ENCODE measurements at regions not wholly inside any gene's neighbourhood (a gene's known extent, or its start where the extent isn't known, plus 50 kb on each side); places are given as distances from the start of the nearest gene placed in this dataset.

- H3K27me3 ChIP-seq (ENCODE audit: low read length), result no peaks in the 10 kb centered on the region
- H2AFZ ChIP-seq (ENCODE audit: low read length), result no peak overlapping the region
- no peak overlapping the region; the same call in 1 of the 2 replicates for H3K9ac ChIP-seq (ENCODE audit: low read length)
- peak; percentile 57 for DNase-seq
- peaks cover 18% of the 10 kb centered on the region for H3K36me3 ChIP-seq (ENCODE audit: insufficient read depth, low read length)
- no peaks in the 10 kb centered on the region for H3K9me2 ChIP-seq (replicated peaks; ENCODE audit: insufficient read depth, low read length)
- H3K79me2 ChIP-seq (ENCODE audit: low read length), result peaks cover 93% of the 10 kb centered on the region
- H3K4me2 ChIP-seq (ENCODE audit: low read depth, low read length, poor library complexity, severe bottlenecking), result peak overlapping the region; percentile 27
- H3K4me1 ChIP-seq (ENCODE audit: low read length), result peaks cover 71% of the 10 kb centered on the region
- no peaks in the 10 kb centered on the region for H4K20me1 ChIP-seq (ENCODE audit: insufficient read depth, low read depth, low read length)
- H3K27ac ChIP-seq (ENCODE audit: low read length), result peak overlapping the region; percentile 45
- no peaks in the 10 kb centered on the region for H3K9me3 ChIP-seq (ENCODE audit: low read length)
- H3K4me3 ChIP-seq (ENCODE audit: low read length), result no peak overlapping the region
Observed at GRCh38 chr13:74056801-74057542, 77.2 kb downstream of the KLF12 start.

- H2AFZ ChIP-seq (ENCODE audit: low read length), result no peak overlapping the region
- no peaks in the 10 kb centered on the region for H3K9me2 ChIP-seq (replicated peaks; ENCODE audit: insufficient read depth, low read length)
- H3K9me3 ChIP-seq (ENCODE audit: low read length), result no peaks in the 10 kb centered on the region
- H3K9ac ChIP-seq (ENCODE audit: low read length), result no peak overlapping the region
- H3K4me2 ChIP-seq (ENCODE audit: low read depth, low read length, poor library complexity, severe bottlenecking), result peak overlapping the region; percentile 50
- no peaks in the 10 kb centered on the region for H4K20me1 ChIP-seq (ENCODE audit: insufficient read depth, low read depth, low read length)
- DNase-seq, result no peak
- H3K4me3 ChIP-seq (ENCODE audit: low read length), result no peak overlapping the region
- H3K36me3 ChIP-seq (ENCODE audit: insufficient read depth, low read length), result 0 out of 2 replicates have a peak, but pooled peaks cover 10% of the 10 kb centered on the region
- H3K27ac ChIP-seq (ENCODE audit: low read length), result no peak overlapping the region
- H3K79me2 ChIP-seq (ENCODE audit: low read length), result peaks cover 100% of the 10 kb centered on the region
- H3K27me3 ChIP-seq (ENCODE audit: low read length), result no peaks in the 10 kb centered on the region
- peaks cover 71% of the 10 kb centered on the region for H3K4me1 ChIP-seq (ENCODE audit: low read length)
Observed at GRCh38 chr13:74052402-74052928, 81.7 kb downstream of the KLF12 start.

- no peak for DNase-seq
- 0 out of 2 replicates have a peak overlapping the region, but pooled peaks have one; percentile 37 for H3K27ac ChIP-seq (ENCODE audit: low read length)
- H2AFZ ChIP-seq (ENCODE audit: low read length), result no peak overlapping the region
- H3K9ac ChIP-seq (ENCODE audit: low read length), result no peak overlapping the region
- H3K4me2 ChIP-seq (ENCODE audit: low read depth, low read length, poor library complexity, severe bottlenecking), result no peak overlapping the region
- 0 out of 2 replicates have a peak, but pooled peaks cover 8% of the 10 kb centered on the region for H3K36me3 ChIP-seq (ENCODE audit: insufficient read depth, low read length)
- peaks cover 98% of the 10 kb centered on the region for H3K79me2 ChIP-seq (ENCODE audit: low read length)
- H4K20me1 ChIP-seq (ENCODE audit: insufficient read depth, low read depth, low read length), result no peaks in the 10 kb centered on the region
- no peak overlapping the region for H3K4me3 ChIP-seq (ENCODE audit: low read length)
- no peaks in the 10 kb centered on the region for H3K9me2 ChIP-seq (replicated peaks; ENCODE audit: insufficient read depth, low read length)
- no peaks in the 10 kb centered on the region for H3K9me3 ChIP-seq (ENCODE audit: low read length)
- peaks cover 55% of the 10 kb centered on the region for H3K4me1 ChIP-seq (ENCODE audit: low read length)
- no peaks in the 10 kb centered on the region for H3K27me3 ChIP-seq (ENCODE audit: low read length)
Observed at GRCh38 chr13:74048756-74049155, 85.4 kb downstream of the KLF12 start.

GRCh38 chr13:74047931-74048600 lies 86.1 kb downstream of the KLF12 start:
- Histone ChIP-seq H3K79me2 (ENCODE audit: low read length) (peaks cover 98% of the 10 kb centered on the region), H3K4me2 (ENCODE audit: low read depth, low read length, poor library complexity, severe bottlenecking) (no peak overlapping the region), H4K20me1 (ENCODE audit: insufficient read depth, low read depth, low read length) (no peaks in the 10 kb centered on the region), H3K36me3 (ENCODE audit: insufficient read depth, low read length) (0 out of 2 replicates have a peak, but pooled peaks cover 5% of the 10 kb centered on the region), H3K4me1 (ENCODE audit: low read length) (peaks cover 52% of the 10 kb centered on the region), H3K27ac (ENCODE audit: low read length) (no peak overlapping the region), H2AFZ (ENCODE audit: low read length) (no peak overlapping the region), H3K9me3 (ENCODE audit: low read length) (no peaks in the 10 kb centered on the region), H3K9me2 (replicated peaks; ENCODE audit: insufficient read depth, low read length) (no peaks in the 10 kb centered on the region), H3K27me3 (ENCODE audit: low read length) (no peaks in the 10 kb centered on the region), H3K4me3 (ENCODE audit: low read length) (no peak overlapping the region), H3K9ac (ENCODE audit: low read length) (no peak overlapping the region)
- DNase-seq, result no peak

- Histone ChIP-seq H3K9me2 (replicated peaks; ENCODE audit: insufficient read depth, low read length) (no peaks in the 10 kb centered on the region), H3K4me3 (ENCODE audit: low read length) (no peak overlapping the region), H3K4me2 (ENCODE audit: low read depth, low read length, poor library complexity, severe bottlenecking) (no peak overlapping the region), H3K27me3 (ENCODE audit: low read length) (no peaks in the 10 kb centered on the region), H3K9me3 (ENCODE audit: low read length) (no peaks in the 10 kb centered on the region), H3K79me2 (ENCODE audit: low read length) (peaks cover 98% of the 10 kb centered on the region), H2AFZ (ENCODE audit: low read length) (no peak overlapping the region), H3K36me3 (ENCODE audit: insufficient read depth, low read length) (0 out of 2 replicates have a peak, but pooled peaks cover 5% of the 10 kb centered on the region), H4K20me1 (ENCODE audit: insufficient read depth, low read depth, low read length) (no peaks in the 10 kb centered on the region), H3K27ac (ENCODE audit: low read length) (no peak overlapping the region), H3K9ac (ENCODE audit: low read length) (no peak overlapping the region), H3K4me1 (ENCODE audit: low read length) (peaks cover 54% of the 10 kb centered on the region)
- DNase-seq, result no peak
Observed at GRCh38 chr13:74046431-74046830, 87.8 kb downstream of the KLF12 start.

- H3K79me2 ChIP-seq (ENCODE audit: low read length), result peaks cover 98% of the 10 kb centered on the region
- no peak overlapping the region for H3K27ac ChIP-seq (ENCODE audit: low read length)
- H2AFZ ChIP-seq (ENCODE audit: low read length), result no peak overlapping the region
- no peaks in the 10 kb centered on the region for H3K9me2 ChIP-seq (replicated peaks; ENCODE audit: insufficient read depth, low read length)
- H3K27me3 ChIP-seq (ENCODE audit: low read length), result no peaks in the 10 kb centered on the region
- no peak overlapping the region for H3K4me3 ChIP-seq (ENCODE audit: low read length)
- no peak for DNase-seq
- H3K9me3 ChIP-seq (ENCODE audit: low read length), result no peaks in the 10 kb centered on the region
- 0 out of 2 replicates have a peak, but pooled peaks cover 5% of the 10 kb centered on the region for H3K36me3 ChIP-seq (ENCODE audit: insufficient read depth, low read length)
- peaks cover 55% of the 10 kb centered on the region for H3K4me1 ChIP-seq (ENCODE audit: low read length)
- H3K9ac ChIP-seq (ENCODE audit: low read length), result no peak overlapping the region
- H4K20me1 ChIP-seq (ENCODE audit: insufficient read depth, low read depth, low read length), result no peaks in the 10 kb centered on the region
- peak overlapping the region; percentile 14 for H3K4me2 ChIP-seq (ENCODE audit: low read depth, low read length, poor library complexity, severe bottlenecking)
Observed at GRCh38 chr13:74045583-74045982, 88.6 kb downstream of the KLF12 start.

GRCh38 chr13:74043237-74043636 lies 91.0 kb downstream of the KLF12 start:
- peaks cover 97% of the 10 kb centered on the region for H3K79me2 ChIP-seq (ENCODE audit: low read length)
- H3K9me3 ChIP-seq (ENCODE audit: low read length), result no peaks in the 10 kb centered on the region
- no peaks in the 10 kb centered on the region for H3K36me3 ChIP-seq (ENCODE audit: insufficient read depth, low read length)
- DNase-seq, result no peak
- H3K4me1 ChIP-seq (ENCODE audit: low read length), result peaks cover 67% of the 10 kb centered on the region
- no peak overlapping the region for H3K4me2 ChIP-seq (ENCODE audit: low read depth, low read length, poor library complexity, severe bottlenecking)
- H3K9ac ChIP-seq (ENCODE audit: low read length), result no peak overlapping the region
- H2AFZ ChIP-seq (ENCODE audit: low read length), result no peak overlapping the region
- H3K9me2 ChIP-seq (replicated peaks; ENCODE audit: insufficient read depth, low read length), result no peaks in the 10 kb centered on the region
- H3K27ac ChIP-seq (ENCODE audit: low read length), result no peak overlapping the region
- H4K20me1 ChIP-seq (ENCODE audit: insufficient read depth, low read depth, low read length), result no peaks in the 10 kb centered on the region
- no peaks in the 10 kb centered on the region for H3K27me3 ChIP-seq (ENCODE audit: low read length)
- no peak overlapping the region for H3K4me3 ChIP-seq (ENCODE audit: low read length)

- no peaks in the 10 kb centered on the region for H3K27me3 ChIP-seq (ENCODE audit: low read length)
- H3K79me2 ChIP-seq (ENCODE audit: low read length), result peaks cover 99% of the 10 kb centered on the region
- H3K4me2 ChIP-seq (ENCODE audit: low read depth, low read length, poor library complexity, severe bottlenecking), result peak overlapping the region; percentile 41
- DNase-seq, result peak; percentile 86
- H3K27ac ChIP-seq (ENCODE audit: low read length), result peak overlapping the region; percentile 51; the same call in 1 of the 2 replicates
- no peaks in the 10 kb centered on the region for H4K20me1 ChIP-seq (ENCODE audit: insufficient read depth, low read depth, low read length)
- peak overlapping the region; percentile 4; the same call in 1 of the 2 replicates for H3K9ac ChIP-seq (ENCODE audit: low read length)
- no peaks in the 10 kb centered on the region for H3K9me3 ChIP-seq (ENCODE audit: low read length)
- H2AFZ ChIP-seq (ENCODE audit: low read length), result no peak overlapping the region
- no peaks in the 10 kb centered on the region for H3K9me2 ChIP-seq (replicated peaks; ENCODE audit: insufficient read depth, low read length)
- H3K36me3 ChIP-seq (ENCODE audit: insufficient read depth, low read length), result peaks cover 11% of the 10 kb centered on the region
- H3K4me1 ChIP-seq (ENCODE audit: low read length), result peaks cover 77% of the 10 kb centered on the region
- no peak overlapping the region for H3K4me3 ChIP-seq (ENCODE audit: low read length)
Observed at GRCh38 chr13:74040200-74040599, 94.0 kb downstream of the KLF12 start.
